ENCODE measurements at regions not wholly inside any gene's neighbourhood (a gene's known extent, or its start where the extent isn't known, plus 50 kb on each side); places are given as distances from the start of the nearest gene placed in this dataset.
A peak's percentile ranks its signal among the peaks of the same experiment; 100 is the strongest.

- no peaks in the 10 kb centered on the region for H3K4me1 ChIP-seq (ENCODE audit: control insufficient read depth in 2 of 3, insufficient read depth in 2 of 3, low read depth in 1 of 3, low read length in 3 of 3)
- H3K9ac ChIP-seq (ENCODE audit: low read length in 3 of 3), result no peak overlapping the region
- H3K36me3 ChIP-seq (ENCODE audit: control insufficient read depth in 2 of 3, insufficient read depth in 3 of 3, low read length in 3 of 3), result no peaks in the 10 kb centered on the region
- intact Hi-C loops (cut with DNase I), result no loop called here
- no peaks in the 10 kb centered on the region for H3K27me3 ChIP-seq (ENCODE audit: control insufficient read depth, insufficient read depth, low read length)
- H3K9me3 ChIP-seq (ENCODE audit: control insufficient read depth in 2 of 3, insufficient read depth in 1 of 3, low read length in 3 of 3), result peaks cover 0 to 17% (median 3%) of the 10 kb centered on the region in 3 donors
- no peak for FAIRE-seq
- TF ChIP-seq, protein P1, sequence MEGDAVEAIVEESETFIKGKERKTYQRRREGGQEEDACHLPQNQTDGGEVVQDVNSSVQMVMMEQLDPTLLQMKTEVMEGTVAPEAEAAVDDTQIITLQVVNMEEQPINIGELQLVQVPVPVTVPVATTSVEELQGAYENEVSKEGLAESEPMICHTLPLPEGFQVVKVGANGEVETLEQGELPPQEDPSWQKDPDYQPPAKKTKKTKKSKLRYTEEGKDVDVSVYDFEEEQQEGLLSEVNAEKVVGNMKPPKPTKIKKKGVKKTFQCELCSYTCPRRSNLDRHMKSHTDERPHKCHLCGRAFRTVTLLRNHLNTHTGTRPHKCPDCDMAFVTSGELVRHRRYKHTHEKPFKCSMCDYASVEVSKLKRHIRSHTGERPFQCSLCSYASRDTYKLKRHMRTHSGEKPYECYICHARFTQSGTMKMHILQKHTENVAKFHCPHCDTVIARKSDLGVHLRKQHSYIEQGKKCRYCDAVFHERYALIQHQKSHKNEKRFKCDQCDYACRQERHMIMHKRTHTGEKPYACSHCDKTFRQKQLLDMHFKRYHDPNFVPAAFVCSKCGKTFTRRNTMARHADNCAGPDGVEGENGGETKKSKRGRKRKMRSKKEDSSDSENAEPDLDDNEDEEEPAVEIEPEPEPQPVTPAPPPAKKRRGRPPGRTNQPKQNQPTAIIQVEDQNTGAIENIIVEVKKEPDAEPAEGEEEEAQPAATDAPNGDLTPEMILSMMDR (IDR thresholded peaks at IDR 0.05; ENCODE audit: borderline replicate concordance, extremely low read depth, insufficient read depth), result no peak
- H3K4me3 ChIP-seq (ENCODE audit: low read length in 3 of 3), result no peak overlapping the region
- DNase-seq, result peak in 2 of 5 donors; percentile 43 to 44
- H3K27ac ChIP-seq (ENCODE audit: low read depth in 2 of 2, low read length in 2 of 2), result no peak overlapping the region
Measured at GRCh38 chr11:69391192-69392103, 90.0 kb upstream of the LINC01488 start.

DNA sequence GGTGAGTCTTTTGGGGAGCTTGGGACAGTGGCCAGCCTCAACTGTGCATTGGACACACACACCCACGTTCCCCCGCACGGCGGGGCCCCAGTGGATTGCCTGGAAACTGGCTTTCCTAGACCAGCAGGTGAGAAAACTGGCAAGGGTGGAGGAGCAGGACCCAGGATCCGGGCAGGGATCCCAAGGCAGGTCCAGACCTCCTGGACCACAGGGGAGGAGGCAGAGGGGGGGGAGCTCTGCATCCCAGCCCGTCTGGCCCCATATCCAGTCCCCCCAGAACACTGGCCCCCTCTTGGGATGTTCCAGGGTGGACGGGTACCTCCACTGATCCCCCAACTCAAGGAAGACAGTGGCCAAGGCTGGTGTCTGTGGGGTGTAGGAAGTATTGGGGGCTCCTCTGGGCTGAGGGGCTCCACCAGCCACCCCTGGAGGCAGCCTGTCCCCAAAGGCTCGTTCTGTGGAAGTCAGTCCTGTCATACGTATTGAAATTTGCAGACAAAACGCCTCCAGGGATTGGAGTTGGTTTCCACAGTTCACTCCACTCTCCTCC lies 89.3 kb upstream of the LINC01488 start:
- Histone ChIP-seq H3K27ac (ENCODE audit: low read depth in 2 of 2, low read length in 2 of 2) (no peak overlapping the region), H3K9ac (ENCODE audit: low read length in 3 of 3) (no peak overlapping the region)
- TF ChIP-seq, protein P1 (IDR thresholded peaks at IDR 0.05; ENCODE audit: borderline replicate concordance, extremely low read depth, insufficient read depth), result no peak

DNA sequence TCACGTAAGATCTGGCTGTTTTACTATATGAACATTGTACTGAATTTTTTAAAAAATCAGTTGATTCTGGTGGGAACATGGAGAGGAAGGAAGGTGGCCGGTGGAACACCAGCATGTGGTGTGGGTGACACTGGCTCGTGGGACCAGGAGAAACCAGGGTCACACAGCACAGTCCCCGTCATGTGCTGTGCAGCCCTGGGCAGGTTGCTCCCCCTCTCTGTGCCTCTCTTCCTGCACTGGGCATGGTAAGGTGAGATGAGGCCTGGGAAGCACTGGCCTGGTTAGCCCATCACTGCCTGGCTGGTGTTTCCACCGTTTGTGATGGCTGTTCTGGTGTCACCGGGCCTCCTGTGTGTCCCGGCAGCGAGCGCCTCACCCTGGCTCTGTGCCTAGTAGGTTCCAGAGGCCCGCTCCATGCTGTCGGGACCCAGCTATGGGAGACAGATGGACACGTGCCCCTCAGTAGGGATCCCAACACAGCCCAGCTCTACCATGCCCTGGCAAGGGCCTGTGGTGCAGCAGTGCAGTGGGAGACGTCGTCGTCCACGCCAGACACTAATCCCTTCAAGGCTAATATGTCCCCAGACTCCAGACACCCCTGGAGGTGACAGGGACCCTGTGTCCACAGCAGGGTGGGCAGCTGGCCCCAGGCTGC lies 88.2 kb upstream of the LINC01488 start:
- Histone ChIP-seq H3K9ac (ENCODE audit: low read length in 3 of 3) (no peak overlapping the region), H3K36me3 (ENCODE audit: control insufficient read depth in 2 of 3, insufficient read depth in 3 of 3, low read length in 3 of 3) (no peaks in the 10 kb centered on the region), H3K4me1 (ENCODE audit: control insufficient read depth in 2 of 3, insufficient read depth in 2 of 3, low read depth in 1 of 3, low read length in 3 of 3) (no peaks in the 10 kb centered on the region), H3K27ac (ENCODE audit: low read depth in 2 of 2, low read length in 2 of 2) (no peak overlapping the region), H3K4me3 (ENCODE audit: low read length in 3 of 3) (no peak overlapping the region), H3K27me3 (ENCODE audit: control insufficient read depth, insufficient read depth, low read length) (no peaks in the 10 kb centered on the region), H3K9me3 (ENCODE audit: control insufficient read depth in 2 of 3, insufficient read depth in 1 of 3, low read length in 3 of 3) (peaks cover 0 to 10% (median 3%) of the 10 kb centered on the region in 3 donors)
- no peak for FAIRE-seq
- TF ChIP-seq, protein P1 (IDR thresholded peaks at IDR 0.05; ENCODE audit: borderline replicate concordance, extremely low read depth, insufficient read depth), result no peak
- intact Hi-C loops (cut with DNase I), result no loop called here
- peak in 1 of 5 donors; percentile 61 for DNase-seq

More for the DNA sequence above, 89.3 kb upstream of the LINC01488 start:
- no peaks in the 10 kb centered on the region for H3K4me1 ChIP-seq (ENCODE audit: control insufficient read depth in 2 of 3, insufficient read depth in 2 of 3, low read depth in 1 of 3, low read length in 3 of 3)
- peaks cover 0 to 17% (median 3%) of the 10 kb centered on the region in 3 donors for H3K9me3 ChIP-seq (ENCODE audit: control insufficient read depth in 2 of 3, insufficient read depth in 1 of 3, low read length in 3 of 3)
- DNase-seq, result peak in 1 of 5 donors; percentile 40
- no peaks in the 10 kb centered on the region for H3K36me3 ChIP-seq (ENCODE audit: control insufficient read depth in 2 of 3, insufficient read depth in 3 of 3, low read length in 3 of 3)
- intact Hi-C loops (cut with DNase I), result no loop called here
- no peak overlapping the region for H3K4me3 ChIP-seq (ENCODE audit: low read length in 3 of 3)
- H3K27me3 ChIP-seq (ENCODE audit: control insufficient read depth, insufficient read depth, low read length), result no peaks in the 10 kb centered on the region
- no peak for FAIRE-seq
